Fibroblast of lung (primary cell): ENCODE measurements at regions not wholly inside any gene's neighbourhood (a gene's known extent, or its start where the extent isn't known, plus 50 kb on each side); places are given as distances from the start of the nearest gene placed in this dataset.

Experiments
- DNase-seq, 2 donors: peaks; one replicate each; pipeline versions ENCODE4 v3.0.0 to v3.0.0-alpha.2; 2010; ENCODE audit warnings: low read depth in 2 of 2
- H2AFZ ChIP-seq: 2 replicates; pipeline ENCODE4 v1.5.1; 2012; ENCODE audit warnings: low read length, control low read depth, inconsistent platforms
- H3K27ac ChIP-seq: 2 replicates; pipeline ENCODE4 v1.5.1; 2011; ENCODE audit warnings: low read length, control low read depth; ENCODE audit not compliant: insufficient read depth
- H3K27me3 ChIP-seq: 2 replicates; pipeline ENCODE4 v1.5.1; 2011; ENCODE audit warnings: mild to moderate bottlenecking, low read length; ENCODE audit not compliant: control insufficient read depth, insufficient read depth
- H3K36me3 ChIP-seq: 2 replicates; pipeline ENCODE4 v1.5.1; 2011; ENCODE audit warnings: low read length; ENCODE audit not compliant: control insufficient read depth, insufficient read depth
- H3K4me1 ChIP-seq: 2 replicates; pipeline ENCODE4 v1.5.1; 2011; ENCODE audit warnings: low read length; ENCODE audit not compliant: control insufficient read depth, insufficient read depth; ENCODE audit errors: extremely low read depth
- H3K4me2 ChIP-seq: 2 replicates; pipeline ENCODE4 v1.5.1; 2011; ENCODE audit warnings: low read length, control low read depth; ENCODE audit not compliant: insufficient read depth; ENCODE audit errors: extremely low read depth
- H3K4me3 ChIP-seq, 4 experiments: fragments of 200-600 bp in 1 of 4; sonication (generic) in 1 of 4; replicated peaks in 1 of 4; 2 replicates each; pipeline ENCODE4 v1.5.1; 2011 to 2016; ENCODE audit warnings: low read length in 4 of 4, low read depth in 3 of 4, mild to moderate bottlenecking in 3 of 4, control low read depth in 2 of 4, inconsistent platforms in 1 of 4, mixed read lengths in 1 of 4; ENCODE audit not compliant: insufficient read depth in 1 of 4; ENCODE audit errors: control extremely low read depth in 1 of 4
- H3K79me2 ChIP-seq: 2 replicates; pipeline ENCODE4 v1.5.1; 2012; ENCODE audit warnings: mild to moderate bottlenecking, low read length, inconsistent platforms; ENCODE audit not compliant: control insufficient read depth, insufficient read depth
- H3K9ac ChIP-seq: 2 replicates; pipeline ENCODE4 v1.5.1; 2011; ENCODE audit warnings: mild to moderate bottlenecking, low read length, control low read depth; ENCODE audit not compliant: insufficient read depth
- H3K9me3 ChIP-seq: 2 replicates; pipeline ENCODE4 v1.5.1; 2012; ENCODE audit warnings: low read depth, low read length; ENCODE audit not compliant: control insufficient read depth, insufficient read depth
- H4K20me1 ChIP-seq: 2 replicates; pipeline ENCODE4 v1.5.1; 2011; ENCODE audit warnings: low read length; ENCODE audit not compliant: control insufficient read depth, insufficient read depth; ENCODE audit errors: extremely low read depth
- EZH2 ChIP-seq: IDR thresholded peaks from 2 replicates; pipeline ENCODE4 v1.5.1; 2012; ENCODE audit warnings: low read length, control low read depth, mild to moderate bottlenecking; ENCODE audit errors: missing control alignments
- TF ChIP-seq, protein P1 (sequence below), 2 donors: IDR thresholded peaks in 1 of 2; conservative IDR thresholded peaks in 1 of 2; 1 replicate in 1 of 2; 2 replicates in 1 of 2; pipeline ENCODE4 v1.5.1; 2011 to 2012; ENCODE audit warnings: low read length in 2 of 2, control low read depth in 1 of 2, inconsistent platforms in 1 of 2, low read depth in 1 of 2, mild to moderate bottlenecking in 1 of 2

DNA sequence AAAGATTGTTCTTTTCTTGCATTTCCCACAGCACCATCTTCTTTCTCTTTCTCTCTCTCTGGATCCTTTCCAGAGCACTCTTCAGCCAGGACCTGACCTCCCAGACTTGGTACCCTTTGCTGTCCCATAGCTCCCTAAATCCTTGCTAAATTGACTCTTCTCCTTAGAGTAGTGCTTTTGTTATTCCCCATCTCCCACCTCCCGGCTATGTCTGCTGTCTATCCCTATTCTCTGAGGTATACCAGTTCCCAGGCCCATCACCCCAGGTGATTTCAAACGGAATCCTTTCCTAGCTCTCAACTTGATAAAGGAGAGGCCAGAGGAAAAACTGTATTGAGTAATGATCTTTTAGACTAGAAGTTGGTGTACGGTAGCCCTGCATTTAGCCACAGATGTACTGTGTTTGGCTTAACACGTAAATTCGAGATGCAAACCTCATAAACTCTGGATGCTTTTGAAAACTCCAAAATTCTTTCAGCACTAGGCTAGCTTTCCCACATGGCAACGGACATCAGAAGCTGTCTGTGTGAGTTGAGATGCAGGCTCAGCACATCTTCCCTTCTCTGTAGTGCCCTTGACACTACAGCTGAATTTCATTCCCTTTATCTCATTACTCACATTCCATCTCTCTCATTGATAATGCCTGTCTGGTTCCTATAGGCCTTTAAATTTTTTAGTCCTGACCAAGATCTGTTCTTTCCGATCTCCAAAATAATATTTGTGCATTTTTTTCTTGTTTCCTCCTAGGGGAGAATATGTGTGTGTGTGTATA lies 320.8 kb upstream of the ITGA1 start:
- no peaks in the 10 kb centered on the region for H3K9me3 ChIP-seq
- H3K4me3 ChIP-seq: no peak overlapping the region
- H3K36me3 ChIP-seq: no peaks in the 10 kb centered on the region
- no peaks in the 10 kb centered on the region for H4K20me1 ChIP-seq
- no peak for TF ChIP-seq EZH2
- TF ChIP-seq, protein P1, sequence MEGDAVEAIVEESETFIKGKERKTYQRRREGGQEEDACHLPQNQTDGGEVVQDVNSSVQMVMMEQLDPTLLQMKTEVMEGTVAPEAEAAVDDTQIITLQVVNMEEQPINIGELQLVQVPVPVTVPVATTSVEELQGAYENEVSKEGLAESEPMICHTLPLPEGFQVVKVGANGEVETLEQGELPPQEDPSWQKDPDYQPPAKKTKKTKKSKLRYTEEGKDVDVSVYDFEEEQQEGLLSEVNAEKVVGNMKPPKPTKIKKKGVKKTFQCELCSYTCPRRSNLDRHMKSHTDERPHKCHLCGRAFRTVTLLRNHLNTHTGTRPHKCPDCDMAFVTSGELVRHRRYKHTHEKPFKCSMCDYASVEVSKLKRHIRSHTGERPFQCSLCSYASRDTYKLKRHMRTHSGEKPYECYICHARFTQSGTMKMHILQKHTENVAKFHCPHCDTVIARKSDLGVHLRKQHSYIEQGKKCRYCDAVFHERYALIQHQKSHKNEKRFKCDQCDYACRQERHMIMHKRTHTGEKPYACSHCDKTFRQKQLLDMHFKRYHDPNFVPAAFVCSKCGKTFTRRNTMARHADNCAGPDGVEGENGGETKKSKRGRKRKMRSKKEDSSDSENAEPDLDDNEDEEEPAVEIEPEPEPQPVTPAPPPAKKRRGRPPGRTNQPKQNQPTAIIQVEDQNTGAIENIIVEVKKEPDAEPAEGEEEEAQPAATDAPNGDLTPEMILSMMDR (conservative IDR thresholded peaks at IDR 0.05 in 1 of 2, IDR thresholded peaks at IDR 0.05 in 1 of 2; ENCODE audit: low read depth in 1 of 2, low read length in 2 of 2): no peak
- H3K4me2 ChIP-seq: no peak overlapping the region
- H3K27me3 ChIP-seq: no peaks in the 10 kb centered on the region
- H3K79me2 ChIP-seq: no peaks in the 10 kb centered on the region
- H3K27ac ChIP-seq: no peak overlapping the region
- no peak overlapping the region for H3K9ac ChIP-seq
- no peak for DNase-seq
- H3K4me1 ChIP-seq: no peaks in the 10 kb centered on the region
- H2AFZ ChIP-seq: no peak overlapping the region

DNA sequence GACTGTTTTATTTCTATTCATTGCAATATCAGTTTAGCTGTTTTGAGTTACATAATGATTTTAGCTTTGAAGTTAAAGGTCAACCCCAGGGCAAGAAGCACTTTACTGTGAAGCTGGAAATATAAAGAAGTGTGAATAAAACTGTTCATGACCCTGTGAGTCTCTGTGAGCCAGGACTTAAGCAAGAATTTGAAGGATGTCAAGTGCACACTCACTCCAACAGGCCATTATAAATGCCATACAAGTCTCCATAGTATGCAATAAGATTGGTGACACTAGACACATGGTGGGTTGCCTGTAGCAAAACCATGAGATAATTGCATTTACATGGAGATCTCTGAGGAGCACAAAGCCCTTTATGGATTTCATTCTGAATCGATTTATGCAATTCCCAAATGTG lies 318.7 kb upstream of the ITGA1 start:
- H3K9me3 ChIP-seq: no peaks in the 10 kb centered on the region
- no peaks in the 10 kb centered on the region for H3K36me3 ChIP-seq
- no peaks in the 10 kb centered on the region for H3K79me2 ChIP-seq
- H3K9ac ChIP-seq: no peak overlapping the region
- H4K20me1 ChIP-seq: no peaks in the 10 kb centered on the region
- TF ChIP-seq EZH2: no peak
- TF ChIP-seq, protein P1 (conservative IDR thresholded peaks at IDR 0.05 in 1 of 2, IDR thresholded peaks at IDR 0.05 in 1 of 2; ENCODE audit: low read depth in 1 of 2, low read length in 2 of 2): no peak
- H2AFZ ChIP-seq: peak overlapping the region; percentile 41
- no peak overlapping the region for H3K27ac ChIP-seq
- peak in 1 of 2 donors; percentile 4 for DNase-seq
- H3K4me1 ChIP-seq: no peaks in the 10 kb centered on the region
- no peak overlapping the region for H3K4me3 ChIP-seq
- peak overlapping the region; percentile 8 for H3K4me2 ChIP-seq
- no peaks in the 10 kb centered on the region for H3K27me3 ChIP-seq

DNA sequence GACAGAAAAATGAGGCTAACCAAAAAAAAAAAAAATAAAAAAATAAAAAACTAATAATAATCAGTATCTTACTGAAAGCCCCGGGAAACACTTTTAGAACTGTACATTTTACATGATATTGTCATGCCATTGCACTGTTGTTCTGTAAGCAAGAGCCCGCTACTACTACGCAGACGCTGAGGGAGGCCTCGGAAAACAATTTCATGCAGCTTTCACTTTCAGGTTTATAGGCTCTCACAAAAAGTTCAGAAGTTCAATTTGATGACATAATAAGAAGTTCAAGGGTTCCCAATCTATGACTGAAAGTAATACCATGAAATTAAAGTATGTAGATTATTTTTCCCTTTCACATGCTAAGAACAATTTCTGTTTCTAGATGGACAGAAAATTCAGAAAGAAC lies 318.3 kb upstream of the ITGA1 start:
- H3K4me2 ChIP-seq: peak overlapping the region; percentile 52
- no peak overlapping the region for H2AFZ ChIP-seq
- no peak overlapping the region for H3K27ac ChIP-seq
- no peaks in the 10 kb centered on the region for H3K4me1 ChIP-seq
- H3K27me3 ChIP-seq: no peaks in the 10 kb centered on the region
- no peak for TF ChIP-seq EZH2
- DNase-seq: peak in 1 of 2 donors; percentile 51
- H3K4me3 ChIP-seq: peak overlapping the region in 1 of 4 experiments; percentile 41
- no peaks in the 10 kb centered on the region for H3K79me2 ChIP-seq
- H4K20me1 ChIP-seq: no peaks in the 10 kb centered on the region
- H3K9ac ChIP-seq: no peak overlapping the region
- no peaks in the 10 kb centered on the region for H3K9me3 ChIP-seq
- no peaks in the 10 kb centered on the region for H3K36me3 ChIP-seq
